ENCODE measurements at regions not wholly inside any gene's neighbourhood (a gene's known extent, or its start where the extent isn't known, plus 50 kb on each side); places are given as distances from the start of the nearest gene placed in this dataset.

DNA sequence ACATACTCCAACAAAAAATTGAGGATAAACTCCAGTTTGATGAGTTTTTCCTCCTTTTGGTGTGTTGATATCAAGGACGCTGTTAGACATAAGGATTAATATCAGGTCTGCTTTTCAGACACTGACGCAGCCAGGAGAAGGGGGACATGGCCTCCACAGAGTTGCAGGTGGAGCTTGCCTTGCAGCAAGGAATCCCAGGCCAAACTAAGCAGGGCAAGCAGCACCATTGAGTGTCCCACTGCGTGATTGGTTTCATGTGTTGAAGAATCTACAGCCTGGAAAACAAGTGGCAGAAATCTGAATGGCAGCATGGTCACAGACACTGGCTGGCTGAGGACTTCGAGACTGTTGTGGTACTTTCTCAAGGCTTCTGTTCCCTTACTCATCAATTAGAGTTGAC is 777.6 kb downstream of the KCNJ18 start:
- TF ChIP-seq, protein P1, sequence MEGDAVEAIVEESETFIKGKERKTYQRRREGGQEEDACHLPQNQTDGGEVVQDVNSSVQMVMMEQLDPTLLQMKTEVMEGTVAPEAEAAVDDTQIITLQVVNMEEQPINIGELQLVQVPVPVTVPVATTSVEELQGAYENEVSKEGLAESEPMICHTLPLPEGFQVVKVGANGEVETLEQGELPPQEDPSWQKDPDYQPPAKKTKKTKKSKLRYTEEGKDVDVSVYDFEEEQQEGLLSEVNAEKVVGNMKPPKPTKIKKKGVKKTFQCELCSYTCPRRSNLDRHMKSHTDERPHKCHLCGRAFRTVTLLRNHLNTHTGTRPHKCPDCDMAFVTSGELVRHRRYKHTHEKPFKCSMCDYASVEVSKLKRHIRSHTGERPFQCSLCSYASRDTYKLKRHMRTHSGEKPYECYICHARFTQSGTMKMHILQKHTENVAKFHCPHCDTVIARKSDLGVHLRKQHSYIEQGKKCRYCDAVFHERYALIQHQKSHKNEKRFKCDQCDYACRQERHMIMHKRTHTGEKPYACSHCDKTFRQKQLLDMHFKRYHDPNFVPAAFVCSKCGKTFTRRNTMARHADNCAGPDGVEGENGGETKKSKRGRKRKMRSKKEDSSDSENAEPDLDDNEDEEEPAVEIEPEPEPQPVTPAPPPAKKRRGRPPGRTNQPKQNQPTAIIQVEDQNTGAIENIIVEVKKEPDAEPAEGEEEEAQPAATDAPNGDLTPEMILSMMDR (IDR thresholded peaks at IDR 0.05) = no peak
- TF ChIP-seq POLR2AphosphoS5 (IDR thresholded peaks at IDR 0.05) (no peak), POLR2A (IDR thresholded peaks at IDR 0.05) (no peak), EP300 (IDR thresholded peaks at IDR 0.05; ENCODE audit: low read depth) (no peak)
